ENCODE measurements at regions not wholly inside any gene's neighbourhood (a gene's known extent, or its start where the extent isn't known, plus 50 kb on each side); places are given as distances from the start of the nearest gene placed in this dataset.

GRCh38 chr21:19022978-19023377 lies 619.4 kb upstream of the TMPRSS15 start:
- TF ChIP-seq CTCF (IDR thresholded peaks at IDR 0.05) (no peak), POLR2AphosphoS5 (IDR thresholded peaks at IDR 0.05; ENCODE audit: low read depth, low read length) (no peak), REST (IDR thresholded peaks at IDR 0.05; ENCODE audit: insufficient read depth in 1 of 2, low read depth in 2 of 2, low read length in 1 of 2) (no peak), SIN3A (IDR thresholded peaks at IDR 0.05; ENCODE audit: borderline replicate concordance, insufficient read depth, low read depth, low read length) (no peak), TCF7L2 (IDR thresholded peaks at IDR 0.05; ENCODE audit: low read depth, low read length) (no peak)
